ENCODE measurements at regions not wholly inside any gene's neighbourhood (a gene's known extent, or its start where the extent isn't known, plus 50 kb on each side); places are given as distances from the start of the nearest gene placed in this dataset.

DNA sequence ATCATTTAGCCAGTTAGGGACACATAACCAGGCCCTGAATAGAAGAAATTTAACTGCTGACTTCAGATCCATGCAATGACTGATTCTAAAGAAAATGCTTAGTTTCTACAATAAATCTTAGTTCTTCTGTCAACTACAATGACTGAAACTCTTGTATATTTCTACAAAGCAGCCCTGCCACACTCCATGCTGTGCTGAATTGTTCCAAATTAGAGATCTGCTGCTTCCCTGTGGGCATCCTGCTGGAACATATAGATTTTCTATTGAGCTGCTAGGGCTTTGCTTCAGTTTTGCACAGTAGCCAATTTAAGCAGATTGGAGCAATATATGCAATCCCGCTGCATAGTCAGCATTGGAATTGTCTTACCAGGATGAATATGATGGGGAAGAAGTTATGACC lies 312.8 kb upstream of the SMIM31 start:
- DNase-seq, result no peak

DNA sequence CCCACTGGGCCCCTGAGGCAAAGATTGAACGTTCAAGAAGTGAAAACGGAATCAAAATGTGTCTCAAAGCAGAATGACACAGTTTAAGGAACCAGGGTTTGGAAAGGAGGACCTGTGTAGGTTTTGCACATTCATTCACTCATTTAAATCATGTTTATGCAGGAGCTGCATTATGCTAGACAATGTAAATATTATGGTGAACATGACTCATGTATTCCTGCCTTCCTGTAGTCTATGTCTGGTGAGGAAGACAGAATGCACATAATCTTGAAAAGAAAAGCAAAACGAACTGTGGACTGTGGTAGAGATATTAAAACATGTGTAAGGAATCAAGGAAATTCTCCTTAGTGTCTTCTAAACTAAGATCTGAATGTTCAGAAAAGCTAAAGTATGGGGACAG lies 311.8 kb upstream of the SMIM31 start:
- no peak for DNase-seq

DNA sequence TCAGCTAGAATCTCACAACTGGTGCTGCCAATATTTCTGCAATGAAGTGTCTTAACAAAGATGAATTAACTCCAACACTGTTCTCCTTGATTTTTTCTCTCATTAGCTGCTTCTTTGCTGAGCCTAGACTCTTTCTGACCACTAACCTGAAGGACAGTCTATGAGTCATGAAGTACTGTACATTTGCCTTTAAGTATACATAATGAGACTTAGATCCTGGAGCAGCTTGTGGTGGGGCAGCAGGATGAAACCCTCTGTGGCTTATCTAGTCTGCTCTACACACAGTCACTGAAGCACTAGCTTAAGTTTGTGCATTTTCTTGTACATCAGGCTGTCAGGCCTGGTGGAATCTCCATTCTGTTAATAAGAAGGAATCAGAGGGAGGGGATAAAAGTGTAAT lies 307.4 kb upstream of the SMIM31 start:
- no peak for DNase-seq

DNA sequence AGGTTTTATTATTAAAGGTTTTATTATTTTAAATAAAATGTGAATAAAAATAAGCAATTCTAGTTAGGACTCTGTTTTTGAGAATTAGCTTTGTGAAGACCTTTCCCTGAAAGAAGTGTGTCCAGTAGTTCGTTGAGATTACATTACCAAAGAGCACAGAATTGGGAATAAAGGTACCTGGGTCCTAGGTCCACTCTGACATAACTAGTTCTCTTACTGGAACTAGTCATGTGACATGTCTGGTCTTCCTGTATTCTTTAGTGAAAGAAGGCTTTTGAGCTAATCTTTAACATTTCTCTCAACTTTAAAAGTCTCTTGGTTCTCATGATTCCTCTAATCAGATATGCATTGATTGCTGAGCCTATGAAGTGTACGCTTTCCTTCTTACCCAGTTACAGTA lies 292.0 kb upstream of the SMIM31 start:
- DNase-seq, result no peak

- DNase-seq, result no peak
Observed at GRCh38 chr4:164462471-164462870, 291.5 kb upstream of the SMIM31 start.

- DNase-seq, result no peak
Observed at GRCh38 chr4:164464313-164464712, 289.6 kb upstream of the SMIM31 start.

GRCh38 chr4:164467493-164467892 lies 286.4 kb upstream of the SMIM31 start:
- DNase-seq, result no peak

GRCh38 chr4:164481306-164482091 lies 272.4 kb upstream of the SMIM31 start:
- DNase-seq, result no peak

DNA sequence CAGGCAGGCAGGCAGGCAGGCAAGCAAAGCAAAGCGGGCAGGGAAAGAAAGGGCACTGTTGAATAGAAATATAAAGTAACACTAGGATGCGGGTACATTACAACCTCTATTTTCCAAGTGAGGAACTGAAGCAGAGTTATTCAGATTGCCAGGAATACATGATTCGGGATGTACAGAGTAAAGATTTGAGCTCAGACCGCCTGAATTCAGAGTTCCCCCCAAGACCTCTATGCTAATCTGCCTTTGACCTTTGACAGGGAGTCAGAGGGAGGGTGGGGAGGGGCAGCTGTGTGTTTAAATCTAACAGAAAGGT lies 271.9 kb upstream of the SMIM31 start:
- no peak for DNase-seq

DNA sequence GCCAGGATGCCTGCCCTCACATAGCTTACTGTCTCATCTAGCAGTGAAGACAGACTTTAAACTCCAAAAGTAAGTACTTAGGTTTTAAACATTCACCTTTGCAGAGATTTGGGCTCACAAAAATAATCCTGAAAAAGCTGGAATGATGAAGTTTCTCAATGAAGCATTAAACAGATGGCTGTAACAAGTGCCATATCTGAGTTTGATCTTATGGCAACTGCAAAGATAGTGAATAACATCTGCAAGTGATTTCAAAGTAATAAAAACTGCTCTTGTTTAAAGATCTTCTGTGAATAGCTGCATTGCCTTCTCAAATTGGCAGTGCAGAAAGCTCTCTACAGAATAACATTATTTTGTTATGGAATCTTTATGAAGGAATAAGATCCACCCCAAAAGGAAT lies 271.2 kb upstream of the SMIM31 start:
- no peak for DNase-seq

DNA sequence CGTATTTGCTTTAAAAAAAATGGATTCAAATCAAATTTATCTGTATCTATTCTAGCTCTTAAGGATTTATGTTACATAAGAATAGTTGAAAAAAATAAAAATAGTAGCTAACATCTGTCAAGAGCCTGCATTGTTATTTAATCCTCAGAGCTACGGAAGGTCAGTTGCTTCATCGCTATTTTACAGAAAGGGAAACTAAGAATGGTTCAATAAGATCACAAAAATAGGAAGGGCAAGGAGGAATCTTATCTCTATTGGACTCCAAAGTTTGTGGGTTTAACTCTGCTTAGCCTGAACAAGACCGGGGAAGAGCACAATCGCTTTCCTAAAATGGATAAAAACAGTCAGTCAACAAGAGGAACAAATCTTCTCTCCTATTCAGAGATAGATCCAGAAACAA lies 270.2 kb upstream of the SMIM31 start:
- DNase-seq, result no peak

- DNase-seq, result no peak
Observed at GRCh38 chr4:164484551-164484950, 269.4 kb upstream of the SMIM31 start.

- DNase-seq, result no peak
Observed at GRCh38 chr4:164485136-164485535, 268.8 kb upstream of the SMIM31 start.

GRCh38 chr4:164488114-164488513 lies 265.8 kb upstream of the SMIM31 start:
- no peak for DNase-seq

DNA sequence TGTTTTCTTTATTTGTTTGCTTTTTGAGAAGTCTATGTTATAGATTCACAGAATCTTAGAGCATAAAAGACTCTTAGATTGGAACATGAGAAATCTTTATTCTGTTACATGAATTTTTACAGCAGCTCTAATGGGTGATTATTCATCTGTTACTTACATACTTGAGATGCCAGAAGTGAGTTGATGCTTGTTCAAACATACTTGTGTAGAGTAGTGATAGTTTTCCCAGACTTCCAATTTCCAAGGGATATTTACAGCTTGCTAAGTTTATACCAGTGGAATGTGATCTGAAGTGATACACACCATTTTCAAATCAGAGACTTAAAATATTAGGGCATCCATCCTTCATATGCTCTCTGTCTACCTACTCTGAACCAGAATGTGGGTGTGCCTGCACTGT lies 252.9 kb upstream of the SMIM31 start:
- no peak for DNase-seq

GRCh38 chr4:164503874-164504273 lies 250.1 kb upstream of the SMIM31 start:
- no peak for DNase-seq

- no peak for DNase-seq
Observed at GRCh38 chr4:164508097-164508496, 245.8 kb upstream of the SMIM31 start.

DNA sequence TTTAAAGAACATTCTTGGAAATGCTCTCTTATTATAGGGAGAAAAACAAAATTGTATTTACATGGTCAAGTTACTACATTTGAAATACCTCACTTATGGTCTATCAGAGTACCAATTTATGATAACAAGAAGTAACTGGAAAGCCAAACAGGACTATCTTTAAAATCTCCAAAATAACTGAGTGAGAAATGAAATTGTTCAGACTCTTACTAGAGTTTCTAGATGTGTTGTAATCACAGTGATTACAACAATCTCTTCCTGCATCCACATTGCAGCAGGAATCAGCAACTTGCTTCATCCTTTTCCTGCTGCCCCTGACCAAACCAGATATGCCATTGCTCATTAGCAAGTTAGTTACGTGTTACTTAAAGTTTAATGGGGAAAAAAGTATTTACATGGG lies 245.2 kb upstream of the SMIM31 start:
- DNase-seq, result no peak

- no peak for DNase-seq
Observed at GRCh38 chr4:164509951-164510350, 244.0 kb upstream of the SMIM31 start.

GRCh38 chr4:164512124-164512523 lies 241.8 kb upstream of the SMIM31 start:
- no peak for DNase-seq

DNA sequence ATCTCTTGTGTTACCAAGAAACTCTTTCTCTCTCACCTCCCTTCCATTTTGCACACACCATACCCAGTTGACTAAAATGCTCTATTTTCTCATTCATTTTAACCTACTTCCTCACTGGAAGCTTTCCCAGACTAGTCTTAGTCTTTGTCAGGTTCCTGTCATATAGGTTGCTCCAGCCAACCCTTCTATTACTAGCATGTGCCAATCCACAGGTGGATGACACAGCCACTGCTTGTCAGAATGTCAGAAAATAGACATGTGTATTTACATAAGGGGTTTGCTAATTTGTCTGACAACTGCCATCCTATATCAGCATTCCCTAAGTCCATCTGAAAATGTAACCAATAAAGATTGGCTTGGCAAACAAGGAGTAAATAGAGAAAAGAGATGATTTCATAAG lies 239.2 kb upstream of the SMIM31 start:
- no peak for DNase-seq

GRCh38 chr4:164524789-164525188 lies 229.1 kb upstream of the SMIM31 start:
- no peak for DNase-seq

DNA sequence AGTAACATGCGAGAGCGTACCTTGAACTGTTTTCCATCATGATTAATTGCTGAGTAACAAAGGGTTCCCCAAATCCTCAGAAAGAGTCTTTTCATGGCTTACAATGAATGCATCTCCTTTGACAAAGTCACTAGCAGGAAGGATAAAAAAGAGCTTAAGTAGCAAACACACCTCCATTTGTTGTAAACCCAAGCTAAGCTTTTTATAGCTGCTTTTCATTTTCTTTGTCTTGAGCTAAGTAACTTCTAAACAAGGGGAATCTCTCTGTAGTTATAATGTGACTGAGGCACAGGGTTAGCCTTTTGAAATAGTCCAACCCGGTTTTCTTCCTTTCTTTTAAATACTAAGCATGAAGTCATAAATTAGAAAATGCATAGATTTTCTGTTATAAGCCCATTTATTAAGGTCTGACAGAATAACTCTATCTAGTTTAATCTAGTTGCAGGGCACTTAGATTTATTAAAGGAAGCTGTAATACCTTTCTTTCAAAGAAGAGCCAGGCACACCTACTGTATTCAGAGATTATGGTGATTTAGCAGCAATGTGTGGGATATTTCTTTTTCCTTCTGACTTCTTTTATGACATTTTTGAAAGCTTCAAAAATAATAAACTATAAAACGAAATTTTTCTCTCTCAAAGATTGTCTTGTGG lies 226.9 kb upstream of the SMIM31 start:
- DNase-seq, result no peak

- DNase-seq, result no peak
Observed at GRCh38 chr4:164529058-164529457, 224.9 kb upstream of the SMIM31 start.

DNA sequence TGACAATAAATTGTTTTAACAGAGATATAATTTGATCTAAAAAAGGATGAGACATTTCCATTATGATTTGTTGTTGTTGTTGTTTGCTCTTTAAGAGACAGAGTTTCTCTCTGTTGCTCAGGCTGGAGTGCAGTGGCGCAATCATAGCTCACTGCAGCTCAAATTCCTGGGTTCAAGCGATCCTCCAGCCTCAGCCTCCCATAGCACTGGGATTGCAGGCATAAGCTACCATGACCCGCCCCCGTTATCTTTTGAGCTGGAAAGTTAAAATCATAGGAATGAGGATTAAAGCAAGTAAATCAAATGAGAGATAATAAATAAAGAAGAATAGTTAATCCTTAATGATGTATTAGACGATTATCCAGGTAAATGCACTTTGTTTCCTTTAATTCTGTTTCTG lies 224.4 kb upstream of the SMIM31 start:
- DNase-seq, result no peak

Measured in NCI-H1436 treated with DMSO at 0.1 percent for 48 hours (cell line).